Cardiac muscle cell (in vitro differentiated cells and primary cell): ENCODE measurements at regions not wholly inside any gene's neighbourhood (a gene's known extent, or its start where the extent isn't known, plus 50 kb on each side); places are given as distances from the start of the nearest gene placed in this dataset.

ENCODE experiments used
- DNase-seq, 2 donors: peaks; one replicate each; pipeline versions ENCODE4 v3.0.0 to v3.0.0-alpha.2; 2010 to 2017; ENCODE audit warnings: low read depth in 1 of 2, low spot score in 1 of 2
- H3K27ac ChIP-seq: fragments of 200-600 bp; sonication (generic); 2 replicates; pipeline ENCODE4 v1.5.1; 2016
- H3K27me3 ChIP-seq: fragments of 200-600 bp; sonication (generic); 2 replicates; pipeline ENCODE4 v1.6.0; 2016; ENCODE audit warnings: control low read depth
- H3K36me3 ChIP-seq: fragments of 200-600 bp; sonication (generic); 2 replicates; pipeline ENCODE4 v1.5.1; 2016; ENCODE audit warnings: control low read depth
- H3K4me1 ChIP-seq: fragments of 200-600 bp; sonication (generic); 2 replicates; pipeline ENCODE4 v1.8.1; 2017; ENCODE audit warnings: low read depth, mild to moderate bottlenecking, mixed run types
- H3K4me3 ChIP-seq: fragments of 200-600 bp; sonication (generic); 2 replicates; pipeline ENCODE4 v1.5.1; 2016; ENCODE audit warnings: mild to moderate bottlenecking
- H3K9me3 ChIP-seq: fragments of 200-600 bp; sonication (generic); 2 replicates; pipeline ENCODE4 v1.5.1; 2017; ENCODE audit warnings: low read depth, mild to moderate bottlenecking, control low read depth
- CTCF ChIP-seq: IDR thresholded peaks from 2 replicates; pipeline ENCODE4 v1.5.1; 2012; ENCODE audit warnings: low read depth, mild to moderate bottlenecking, low read length

DNA sequence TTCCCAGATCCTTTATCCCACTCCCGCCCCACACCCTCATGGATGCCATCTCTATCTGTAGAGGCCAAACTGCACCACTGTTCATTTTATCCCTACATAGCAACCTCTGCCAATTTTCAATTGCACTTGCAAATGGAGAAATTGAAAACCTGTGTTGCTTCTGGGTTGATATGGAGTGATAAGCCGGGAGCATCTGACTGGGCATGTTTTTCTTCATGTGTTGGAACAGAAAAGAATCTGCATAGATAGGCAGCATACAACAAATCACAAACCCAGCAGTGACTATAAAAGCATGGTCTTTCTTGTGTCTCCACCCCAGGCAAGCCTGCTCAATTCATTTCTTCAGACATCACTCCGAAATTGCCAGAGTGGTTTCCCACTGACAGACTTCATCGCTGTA lies 608.8 kb upstream of the CAMK1G start:
- no peak overlapping the region for H3K27ac ChIP-seq
- no peaks in the 10 kb centered on the region for H3K4me1 ChIP-seq
- H3K9me3 ChIP-seq, result no peaks in the 10 kb centered on the region
- TF ChIP-seq CTCF, result no peak
- H3K27me3 ChIP-seq, result no peaks in the 10 kb centered on the region
- no peak overlapping the region for H3K4me3 ChIP-seq
- DNase-seq, result no peak
- no peaks in the 10 kb centered on the region for H3K36me3 ChIP-seq

GRCh38 chr1:208975456-208975855 lies 608.1 kb upstream of the CAMK1G start:
- TF ChIP-seq CTCF, result no peak
- no peak overlapping the region for H3K4me3 ChIP-seq

GRCh38 chr1:208977012-208977411 lies 606.5 kb upstream of the CAMK1G start:
- Histone ChIP-seq H3K4me1 (no peaks in the 10 kb centered on the region), H3K27ac (no peak overlapping the region), H3K4me3 (no peak overlapping the region), H3K27me3 (no peaks in the 10 kb centered on the region), H3K36me3 (no peaks in the 10 kb centered on the region), H3K9me3 (no peaks in the 10 kb centered on the region)
- DNase-seq, result no peak
- TF ChIP-seq CTCF, result no peak

More at GRCh38 chr1:208975456-208975855, 608.1 kb upstream of the CAMK1G start:
- Histone ChIP-seq H3K27me3 (no peaks in the 10 kb centered on the region), H3K4me1 (no peaks in the 10 kb centered on the region), H3K36me3 (no peaks in the 10 kb centered on the region), H3K9me3 (no peaks in the 10 kb centered on the region), H3K27ac (no peak overlapping the region)
- no peak for DNase-seq

GRCh38 chr1:208977638-208978256 lies 605.8 kb upstream of the CAMK1G start:
- no peak for DNase-seq
- no peak for TF ChIP-seq CTCF
- Histone ChIP-seq H3K27ac (no peak overlapping the region), H3K4me1 (no peaks in the 10 kb centered on the region), H3K4me3 (no peak overlapping the region), H3K27me3 (no peaks in the 10 kb centered on the region), H3K36me3 (no peaks in the 10 kb centered on the region), H3K9me3 (no peaks in the 10 kb centered on the region)

- Histone ChIP-seq H3K9me3 (no peaks in the 10 kb centered on the region), H3K27ac (no peak overlapping the region), H3K4me3 (no peak overlapping the region), H3K27me3 (no peaks in the 10 kb centered on the region), H3K36me3 (no peaks in the 10 kb centered on the region), H3K4me1 (no peaks in the 10 kb centered on the region)
- DNase-seq, result no peak
- no peak for TF ChIP-seq CTCF
These were observed 603.7 kb upstream of the CAMK1G start for GRCh38 chr1:208979776-208980175.
